A549 (cell line): ENCODE measurements at regions not wholly inside any gene's neighbourhood (a gene's known extent, or its start where the extent isn't known, plus 50 kb on each side); places are given as distances from the start of the nearest gene placed in this dataset.

Experiments
- CBX8 ChIP-seq: fragments of 200-600 bp; sonication (generic); IDR thresholded peaks from 2 replicates; pipeline ENCODE4 v1.6.1; 2016
- EHMT2 ChIP-seq: fragments of 200-600 bp; sonication (generic); IDR thresholded peaks from 2 replicates; pipeline ENCODE4 v1.6.1; 2016; ENCODE audit warnings: antibody characterized with exemption, low read depth, mild to moderate bottlenecking, moderate library complexity
- JUN ChIP-seq, 2 experiments: fragments of >200 bp; sonication (Bioruptor Twin); formaldehyde crosslinking; IDR thresholded peaks; 2 replicates in 1 of 2; 3 replicates in 1 of 2; pipeline ENCODE4 v1.6.1; 2016 to 2017
- MAFK ChIP-seq: fragments of 450-650 bp; IDR thresholded peaks from 2 replicates; pipeline ENCODE4 v1.6.1; 2014; ENCODE audit not compliant: partially characterized antibody
- NR3C1 ChIP-seq: fragments of >200 bp; sonication (Bioruptor Twin); formaldehyde crosslinking; IDR thresholded peaks from 3 replicates; pipeline ENCODE4 v1.6.1; 2017
- POLR2A ChIP-seq: IDR thresholded peaks from 2 replicates; pipeline ENCODE4 v1.6.1; 2012; ENCODE audit warnings: mild to moderate bottlenecking, low read length
- RAD21 ChIP-seq, 2 experiments: fragments of >200 bp in 1 of 2; sonication (Bioruptor Twin) in 1 of 2; formaldehyde crosslinking in 1 of 2; IDR thresholded peaks in 1 of 2; conservative IDR thresholded peaks in 1 of 2; 2 replicates in 1 of 2; 3 replicates in 1 of 2; pipeline ENCODE4 v1.6.1; 2012 to 2018; ENCODE audit warnings: inconsistent platforms in 1 of 2
- RARB ChIP-seq: fragments of 250-450 bp; sonication (Bioruptor Pico); IDR thresholded peaks from 2 replicates; pipeline ENCODE4 v1.8.0; 2021; ENCODE audit warnings: mild to moderate bottlenecking, moderate library complexity
- RFX5 ChIP-seq: fragments of 450-650 bp; IDR thresholded peaks from 2 replicates; pipeline ENCODE4 v1.7.1; 2014; ENCODE audit warnings: antibody characterized with exemption, mild to moderate bottlenecking, moderate library complexity
- RNF2 ChIP-seq: fragments of 200-600 bp; sonication (generic); IDR thresholded peaks from 2 replicates; pipeline ENCODE4 v1.6.1; 2016; ENCODE audit warnings: low read depth, mild to moderate bottlenecking, antibody characterized with exemption, moderate library complexity, borderline replicate concordance
- TF ChIP-seq, protein P1 (sequence below): fragments of >200 bp; sonication (Bioruptor Twin); formaldehyde crosslinking; IDR thresholded peaks from 3 replicates; pipeline ENCODE4 v1.5.1; 2016
- TF ChIP-seq, protein P2 (sequence below): IDR thresholded peaks from 2 replicates; pipeline ENCODE4 v1.6.1; 2012
- TF ChIP-seq, protein P3 (sequence below): fragments of 200-600 bp; sonication (generic); IDR thresholded peaks from 2 replicates; pipeline ENCODE4 v1.6.1; 2016; ENCODE audit warnings: antibody characterized with exemption, mild to moderate bottlenecking, moderate library complexity
- TF ChIP-seq, protein P4 (sequence below): fragments of 250-450 bp; sonication (Bioruptor Pico); IDR thresholded peaks from 2 replicates; pipeline ENCODE4 v1.5.0; 2021; ENCODE audit warnings: mild to moderate bottlenecking, moderate library complexity, borderline replicate concordance

DNA sequence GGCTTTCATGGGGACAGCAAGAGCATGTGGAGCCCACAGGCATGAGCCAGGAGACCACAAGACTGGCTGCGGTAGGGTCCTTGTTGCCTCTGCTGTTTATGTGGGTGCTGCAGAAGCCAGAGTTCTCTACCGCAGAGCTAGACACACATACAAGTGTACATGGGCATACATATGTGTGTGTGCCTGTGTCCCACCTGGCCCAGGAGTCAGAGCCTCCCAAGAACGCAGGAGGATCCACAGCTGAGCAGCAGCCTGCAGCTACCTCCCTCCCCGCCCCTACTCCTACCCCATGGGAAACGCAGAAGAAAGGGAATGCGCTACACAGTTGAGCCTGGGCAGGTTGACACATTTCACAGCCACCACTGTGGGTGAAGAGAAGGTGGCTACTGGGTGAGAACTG, 438.1 kb upstream of the SMIM21 start:
- TF ChIP-seq, protein P1, sequence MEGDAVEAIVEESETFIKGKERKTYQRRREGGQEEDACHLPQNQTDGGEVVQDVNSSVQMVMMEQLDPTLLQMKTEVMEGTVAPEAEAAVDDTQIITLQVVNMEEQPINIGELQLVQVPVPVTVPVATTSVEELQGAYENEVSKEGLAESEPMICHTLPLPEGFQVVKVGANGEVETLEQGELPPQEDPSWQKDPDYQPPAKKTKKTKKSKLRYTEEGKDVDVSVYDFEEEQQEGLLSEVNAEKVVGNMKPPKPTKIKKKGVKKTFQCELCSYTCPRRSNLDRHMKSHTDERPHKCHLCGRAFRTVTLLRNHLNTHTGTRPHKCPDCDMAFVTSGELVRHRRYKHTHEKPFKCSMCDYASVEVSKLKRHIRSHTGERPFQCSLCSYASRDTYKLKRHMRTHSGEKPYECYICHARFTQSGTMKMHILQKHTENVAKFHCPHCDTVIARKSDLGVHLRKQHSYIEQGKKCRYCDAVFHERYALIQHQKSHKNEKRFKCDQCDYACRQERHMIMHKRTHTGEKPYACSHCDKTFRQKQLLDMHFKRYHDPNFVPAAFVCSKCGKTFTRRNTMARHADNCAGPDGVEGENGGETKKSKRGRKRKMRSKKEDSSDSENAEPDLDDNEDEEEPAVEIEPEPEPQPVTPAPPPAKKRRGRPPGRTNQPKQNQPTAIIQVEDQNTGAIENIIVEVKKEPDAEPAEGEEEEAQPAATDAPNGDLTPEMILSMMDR, result no peak
- no peak for TF ChIP-seq RARB (CRISPR knock-in tag)
- TF ChIP-seq, protein P2, sequence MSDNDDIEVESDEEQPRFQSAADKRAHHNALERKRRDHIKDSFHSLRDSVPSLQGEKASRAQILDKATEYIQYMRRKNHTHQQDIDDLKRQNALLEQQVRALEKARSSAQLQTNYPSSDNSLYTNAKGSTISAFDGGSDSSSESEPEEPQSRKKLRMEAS, result no peak
- no peak for TF ChIP-seq MAFK
- TF ChIP-seq RNF2, result no peak
- no peak for TF ChIP-seq RAD21 (conservative IDR thresholded peaks at IDR 0.05 in 1 of 2, IDR thresholded peaks at IDR 0.05 in 1 of 2)
- TF ChIP-seq, protein P3, sequence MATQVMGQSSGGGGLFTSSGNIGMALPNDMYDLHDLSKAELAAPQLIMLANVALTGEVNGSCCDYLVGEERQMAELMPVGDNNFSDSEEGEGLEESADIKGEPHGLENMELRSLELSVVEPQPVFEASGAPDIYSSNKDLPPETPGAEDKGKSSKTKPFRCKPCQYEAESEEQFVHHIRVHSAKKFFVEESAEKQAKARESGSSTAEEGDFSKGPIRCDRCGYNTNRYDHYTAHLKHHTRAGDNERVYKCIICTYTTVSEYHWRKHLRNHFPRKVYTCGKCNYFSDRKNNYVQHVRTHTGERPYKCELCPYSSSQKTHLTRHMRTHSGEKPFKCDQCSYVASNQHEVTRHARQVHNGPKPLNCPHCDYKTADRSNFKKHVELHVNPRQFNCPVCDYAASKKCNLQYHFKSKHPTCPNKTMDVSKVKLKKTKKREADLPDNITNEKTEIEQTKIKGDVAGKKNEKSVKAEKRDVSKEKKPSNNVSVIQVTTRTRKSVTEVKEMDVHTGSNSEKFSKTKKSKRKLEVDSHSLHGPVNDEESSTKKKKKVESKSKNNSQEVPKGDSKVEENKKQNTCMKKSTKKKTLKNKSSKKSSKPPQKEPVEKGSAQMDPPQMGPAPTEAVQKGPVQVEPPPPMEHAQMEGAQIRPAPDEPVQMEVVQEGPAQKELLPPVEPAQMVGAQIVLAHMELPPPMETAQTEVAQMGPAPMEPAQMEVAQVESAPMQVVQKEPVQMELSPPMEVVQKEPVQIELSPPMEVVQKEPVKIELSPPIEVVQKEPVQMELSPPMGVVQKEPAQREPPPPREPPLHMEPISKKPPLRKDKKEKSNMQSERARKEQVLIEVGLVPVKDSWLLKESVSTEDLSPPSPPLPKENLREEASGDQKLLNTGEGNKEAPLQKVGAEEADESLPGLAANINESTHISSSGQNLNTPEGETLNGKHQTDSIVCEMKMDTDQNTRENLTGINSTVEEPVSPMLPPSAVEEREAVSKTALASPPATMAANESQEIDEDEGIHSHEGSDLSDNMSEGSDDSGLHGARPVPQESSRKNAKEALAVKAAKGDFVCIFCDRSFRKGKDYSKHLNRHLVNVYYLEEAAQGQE, result no peak
- TF ChIP-seq NR3C1, result no peak
- TF ChIP-seq JUN (IDR thresholded peaks at IDR 0.05), result no peak
- TF ChIP-seq, protein P4, sequence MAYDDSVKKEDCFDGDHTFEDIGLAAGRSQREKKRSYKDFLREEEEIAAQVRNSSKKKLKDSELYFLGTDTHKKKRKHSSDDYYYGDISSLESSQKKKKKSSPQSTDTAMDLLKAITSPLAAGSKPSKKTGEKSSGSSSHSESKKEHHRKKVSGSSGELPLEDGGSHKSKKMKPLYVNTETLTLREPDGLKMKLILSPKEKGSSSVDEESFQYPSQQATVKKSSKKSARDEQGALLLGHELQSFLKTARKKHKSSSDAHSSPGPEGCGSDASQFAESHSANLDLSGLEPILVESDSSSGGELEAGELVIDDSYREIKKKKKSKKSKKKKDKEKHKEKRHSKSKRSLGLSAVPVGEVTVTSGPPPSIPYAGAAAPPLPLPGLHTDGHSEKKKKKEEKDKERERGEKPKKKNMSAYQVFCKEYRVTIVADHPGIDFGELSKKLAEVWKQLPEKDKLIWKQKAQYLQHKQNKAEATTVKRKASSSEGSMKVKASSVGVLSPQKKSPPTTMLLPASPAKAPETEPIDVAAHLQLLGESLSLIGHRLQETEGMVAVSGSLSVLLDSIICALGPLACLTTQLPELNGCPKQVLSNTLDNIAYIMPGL (CRISPR knock-in tag), result no peak
- no peak for TF ChIP-seq CBX8
- TF ChIP-seq POLR2A, result no peak
- TF ChIP-seq RFX5, result no peak
- no peak for TF ChIP-seq EHMT2
